DND-41 (cell line): ENCODE measurements at regions not wholly inside any gene's neighbourhood (a gene's known extent, or its start where the extent isn't known, plus 50 kb on each side); places are given as distances from the start of the nearest gene placed in this dataset.

Experiments used
- ATAC-seq: fragments of 200-7000 bp; cut with Tn5 transposase; 3 replicates; pipeline ENCODE4 v1.9.1; 2021; ENCODE audit warnings: low read depth; ENCODE audit not compliant: insufficient read depth
- DNase-seq: peaks from one replicate; pipeline ENCODE4 v3.0.0-alpha.2; 2020
- H2AFZ ChIP-seq: 2 replicates; pipeline ENCODE4 v1.6.0; 2012; ENCODE audit warnings: low read depth, low read length
- H3K27ac ChIP-seq: 2 replicates; pipeline ENCODE4 v1.5.1; 2012; ENCODE audit warnings: low read length, inconsistent platforms
- H3K27me3 ChIP-seq: fragments of 200-600 bp; sonication (generic); 2 replicates; pipeline ENCODE4 v1.6.0; 2012; ENCODE audit warnings: low read length, mild to moderate bottlenecking, inconsistent platforms; ENCODE audit not compliant: insufficient read depth, poor library complexity
- H3K36me3 ChIP-seq: 2 replicates; pipeline ENCODE4 v1.5.1; 2012; ENCODE audit warnings: low read length, inconsistent platforms; ENCODE audit not compliant: insufficient read depth
- H3K4me1 ChIP-seq: 2 replicates; pipeline ENCODE4 v1.5.1; 2012; ENCODE audit warnings: mild to moderate bottlenecking, low read length; ENCODE audit not compliant: insufficient read depth
- H3K4me2 ChIP-seq: 2 replicates; pipeline ENCODE4 v1.6.0; 2012; ENCODE audit warnings: mild to moderate bottlenecking, moderate library complexity, low read length, inconsistent platforms; ENCODE audit not compliant: insufficient read depth
- H3K4me3 ChIP-seq, 2 experiments: fragments of 200-600 bp in 1 of 2; shearing (Covaris generic) in 1 of 2; 2 replicates each; pipeline ENCODE4 v1.5.1; 2012 to 2016; ENCODE audit warnings: inconsistent platforms in 2 of 2, low read length in 2 of 2, mild to moderate bottlenecking in 2 of 2, low read depth in 1 of 2, moderate library complexity in 1 of 2
- H3K79me2 ChIP-seq: 2 replicates; pipeline ENCODE4 v1.6.0; 2012; ENCODE audit warnings: low read length, inconsistent platforms; ENCODE audit not compliant: insufficient read depth
- H3K9ac ChIP-seq: 2 replicates; pipeline ENCODE4 v1.6.0; 2012; ENCODE audit warnings: low read depth, mild to moderate bottlenecking, inconsistent platforms, low read length, moderate library complexity
- H3K9me3 ChIP-seq: 2 replicates; pipeline ENCODE4 v1.5.1; 2012; ENCODE audit warnings: low read length, moderate library complexity, mild to moderate bottlenecking, inconsistent platforms; ENCODE audit not compliant: insufficient read depth, severe bottlenecking
- H4K20me1 ChIP-seq: 2 replicates; pipeline ENCODE4 v1.6.0; 2012; ENCODE audit warnings: low read length; ENCODE audit not compliant: insufficient read depth
- CTCF ChIP-seq: IDR thresholded peaks from 2 replicates; pipeline ENCODE4 v1.5.1; 2012; ENCODE audit warnings: borderline replicate concordance, low read length, moderate library complexity, mild to moderate bottlenecking; ENCODE audit not compliant: poor library complexity, severe bottlenecking; ENCODE audit errors: extremely low read depth
- EZH2 ChIP-seq: IDR thresholded peaks from 3 replicates; pipeline ENCODE4 v1.6.1; 2012; ENCODE audit warnings: borderline replicate concordance, low read depth, mild to moderate bottlenecking, moderate library complexity, low read length, inconsistent platforms; ENCODE audit not compliant: severe bottlenecking

DNA sequence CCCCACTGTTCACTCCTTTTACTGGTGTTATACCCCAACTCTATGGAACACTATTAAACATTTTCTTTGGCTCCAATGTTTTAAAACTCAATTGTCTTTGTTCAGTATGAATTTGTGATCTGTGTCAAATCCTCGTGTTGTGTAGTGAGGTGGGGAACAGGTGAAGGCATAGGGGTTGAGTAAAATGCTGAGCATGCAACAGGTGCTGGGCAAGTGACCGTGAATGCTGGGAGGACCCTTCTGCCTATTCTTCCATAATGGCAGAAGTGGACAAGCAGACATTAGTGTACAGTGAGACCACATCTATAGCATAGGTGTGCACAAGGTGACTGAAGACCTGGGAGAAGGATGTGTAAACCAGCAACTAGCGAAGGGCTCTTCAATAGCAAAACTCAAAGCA, 1188.0 kb downstream of the UQCRFS1 start:
- no peak overlapping the region for H3K27ac ChIP-seq
- H3K79me2 ChIP-seq: no peaks in the 10 kb centered on the region
- H3K4me2 ChIP-seq: no peak overlapping the region
- H3K4me1 ChIP-seq: peaks cover 27% of the 10 kb centered on the region
- no peak overlapping the region for H3K9ac ChIP-seq
- no peak overlapping the region for H2AFZ ChIP-seq
- no peaks in the 10 kb centered on the region for H3K9me3 ChIP-seq
- no peak overlapping the region for H3K4me3 ChIP-seq
- no peaks in the 10 kb centered on the region for H3K27me3 ChIP-seq
- ATAC-seq (no peak), DNase-seq (no peak)
- no peaks in the 10 kb centered on the region for H3K36me3 ChIP-seq
- H4K20me1 ChIP-seq: no peaks in the 10 kb centered on the region
- TF ChIP-seq CTCF: no peak
- TF ChIP-seq EZH2: no peak

DNA sequence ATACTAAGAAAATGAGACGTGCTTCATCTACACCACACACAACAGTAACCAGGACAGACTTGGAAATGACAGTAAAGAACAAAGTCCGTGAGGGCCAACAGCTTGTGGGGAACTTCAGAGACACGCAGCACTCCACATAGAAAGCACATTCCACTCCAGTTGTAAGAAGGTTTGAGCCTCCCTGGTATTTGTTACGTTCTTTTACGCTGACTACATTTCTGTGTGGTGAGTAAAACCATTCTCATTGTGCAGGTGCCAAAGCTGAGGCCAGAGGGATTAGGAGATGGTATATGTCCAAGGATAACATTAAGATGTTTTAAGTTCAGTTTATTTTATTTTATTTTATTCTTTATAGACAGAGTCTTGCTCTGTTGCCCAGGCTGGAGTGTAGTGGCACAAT, 1189.9 kb downstream of the UQCRFS1 start:
- Histone ChIP-seq H3K9me3 (no peaks in the 10 kb centered on the region), H3K27me3 (no peaks in the 10 kb centered on the region), H3K4me2 (no peak overlapping the region), H3K9ac (no peak overlapping the region), H3K27ac (no peak overlapping the region), H3K4me3 (no peak overlapping the region), H3K4me1 (peaks cover 27% of the 10 kb centered on the region), H2AFZ (no peak overlapping the region), H4K20me1 (no peaks in the 10 kb centered on the region), H3K36me3 (no peaks in the 10 kb centered on the region), H3K79me2 (no peaks in the 10 kb centered on the region)
- DNase-seq (no peak), ATAC-seq (no peak)
- TF ChIP-seq EZH2 (no peak), CTCF (no peak)

DNA sequence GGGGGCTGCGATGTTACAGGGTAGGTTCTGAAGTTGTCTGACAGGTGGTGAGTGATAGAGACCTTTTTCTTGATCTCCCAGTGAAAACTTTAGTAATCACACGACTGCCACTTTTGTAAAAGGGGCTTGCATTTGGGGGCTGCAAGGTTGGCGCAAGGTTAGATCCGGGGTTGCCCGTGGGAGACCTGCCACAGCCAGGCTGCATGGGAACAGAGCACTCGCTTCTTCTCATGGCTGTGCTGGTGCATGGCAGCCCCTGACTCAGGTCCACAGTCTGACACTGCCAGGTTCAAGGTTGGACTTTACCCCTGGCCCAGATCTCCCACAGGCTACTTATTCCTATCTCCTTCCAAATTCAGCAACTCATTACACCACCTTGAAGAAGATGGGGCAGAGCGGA, 1190.4 kb downstream of the UQCRFS1 start:
- H3K27me3 ChIP-seq: no peaks in the 10 kb centered on the region
- no peak overlapping the region for H2AFZ ChIP-seq
- no peaks in the 10 kb centered on the region for H3K9me3 ChIP-seq
- no peaks in the 10 kb centered on the region for H4K20me1 ChIP-seq
- H3K4me3 ChIP-seq: no peak overlapping the region
- no peak overlapping the region for H3K4me2 ChIP-seq
- no peak for DNase-seq
- ATAC-seq: no peak
- no peak overlapping the region for H3K27ac ChIP-seq
- no peaks in the 10 kb centered on the region for H3K36me3 ChIP-seq
- H3K4me1 ChIP-seq: peaks cover 27% of the 10 kb centered on the region
- TF ChIP-seq CTCF: no peak
- no peak for TF ChIP-seq EZH2
- H3K9ac ChIP-seq: no peak overlapping the region
- no peaks in the 10 kb centered on the region for H3K79me2 ChIP-seq
